ENCODE measurements at regions not wholly inside any gene's neighbourhood (a gene's known extent, or its start where the extent isn't known, plus 50 kb on each side); places are given as distances from the start of the nearest gene placed in this dataset.

- no peak for TF ChIP-seq CTCF (IDR thresholded peaks at IDR 0.05)
- no peak for DNase-seq (ENCODE audit: low spot score in 2 of 2)
- Histone ChIP-seq H3K4me1 (no peaks in the 10 kb centered on the region), H3K9me3 (no peaks in the 10 kb centered on the region), H3K27ac (no peak overlapping the region), H3K36me3 (no peaks in the 10 kb centered on the region), H3K27me3 (no peaks in the 10 kb centered on the region), H3K4me3 (no peak overlapping the region)
- intact Hi-C loops (cut with DNase I), result no loop called here
These were observed 255.2 kb downstream of the MN1 start for GRCh38 chr22:27546157-27546935.

DNA sequence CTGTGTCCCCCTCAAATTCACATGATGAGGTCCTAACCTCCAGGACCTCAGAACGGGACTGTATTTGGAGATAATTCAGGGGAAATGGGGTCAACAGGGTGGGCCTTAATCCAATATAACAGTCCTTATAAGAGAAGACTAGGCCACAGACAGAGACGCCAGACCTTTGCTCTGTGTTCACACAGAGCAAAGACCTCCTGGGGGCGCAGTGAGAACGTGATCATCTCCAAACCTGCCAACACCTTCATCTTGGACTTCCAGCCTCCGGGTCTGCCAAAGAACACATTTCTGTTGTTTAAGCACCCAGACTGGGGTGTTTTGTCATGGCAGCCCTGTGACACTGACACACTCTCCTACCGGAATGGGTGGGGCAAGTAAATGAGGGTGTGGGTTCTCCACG lies 250.2 kb downstream of the MN1 start:
- no peaks in the 10 kb centered on the region for H3K4me1 ChIP-seq
- no peaks in the 10 kb centered on the region for H3K9me3 ChIP-seq
- no peaks in the 10 kb centered on the region for H3K27me3 ChIP-seq
- no peak overlapping the region for H3K4me3 ChIP-seq
- TF ChIP-seq CTCF (IDR thresholded peaks at IDR 0.05), result no peak
- DNase-seq (ENCODE audit: low spot score in 2 of 2), result no peak
- intact Hi-C loops (cut with DNase I), result no loop called here
- no peak overlapping the region for H3K27ac ChIP-seq
- H3K36me3 ChIP-seq, result no peaks in the 10 kb centered on the region

DNA sequence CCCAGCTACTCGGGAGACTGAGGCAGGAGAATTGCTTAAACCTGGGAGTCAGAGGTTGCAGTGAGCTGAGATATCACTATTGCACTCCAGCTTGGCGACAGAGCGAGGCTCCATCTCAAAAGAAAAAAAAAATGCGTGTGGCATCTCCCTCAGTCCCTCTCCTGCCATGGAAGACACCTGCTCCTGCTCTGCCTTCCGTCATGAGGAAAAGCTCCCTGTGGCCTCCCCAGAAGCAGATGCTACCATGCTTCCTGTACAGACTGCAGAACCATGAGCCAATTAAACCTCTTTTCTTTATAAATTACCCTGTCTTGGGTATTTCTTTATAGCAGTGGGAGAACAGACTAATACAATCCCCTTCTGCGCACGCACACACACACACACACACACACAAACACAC lies 249.4 kb downstream of the MN1 start:
- H3K4me3 ChIP-seq, result no peak overlapping the region
- no peak for TF ChIP-seq CTCF (IDR thresholded peaks at IDR 0.05)
- DNase-seq (ENCODE audit: low spot score in 2 of 2), result no peak
- H3K27ac ChIP-seq, result no peak overlapping the region
- no peaks in the 10 kb centered on the region for H3K4me1 ChIP-seq
- H3K36me3 ChIP-seq, result no peaks in the 10 kb centered on the region
- no peaks in the 10 kb centered on the region for H3K27me3 ChIP-seq
- no peaks in the 10 kb centered on the region for H3K9me3 ChIP-seq
- intact Hi-C loops (cut with DNase I), result no loop called here

DNA sequence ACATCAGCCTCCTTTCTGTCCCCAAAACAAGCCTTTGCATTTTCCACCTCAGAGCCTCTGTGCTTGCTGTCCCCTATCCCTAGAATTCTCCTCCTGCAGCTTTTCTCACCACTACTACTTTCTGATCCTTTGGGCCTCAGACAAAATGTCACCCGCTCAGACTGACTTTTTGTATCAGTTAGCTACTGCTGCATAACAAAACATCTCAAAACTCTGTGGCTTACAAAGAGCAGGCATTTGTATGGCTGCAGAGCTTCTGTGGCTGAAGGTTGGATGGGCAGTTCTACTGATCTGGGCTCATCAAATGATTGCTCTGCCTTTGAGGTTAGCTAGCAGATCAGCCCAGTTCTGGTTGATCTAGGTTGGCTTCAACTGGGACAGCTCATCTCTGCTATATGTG lies 248.7 kb downstream of the MN1 start:
- no peak for TF ChIP-seq CTCF (IDR thresholded peaks at IDR 0.05)
- no peak for DNase-seq (ENCODE audit: low spot score in 2 of 2)
- Histone ChIP-seq H3K27ac (no peak overlapping the region), H3K9me3 (no peaks in the 10 kb centered on the region), H3K4me1 (no peaks in the 10 kb centered on the region), H3K4me3 (no peak overlapping the region), H3K36me3 (no peaks in the 10 kb centered on the region), H3K27me3 (no peaks in the 10 kb centered on the region)
- intact Hi-C loops (cut with DNase I), result no loop called here

DNA sequence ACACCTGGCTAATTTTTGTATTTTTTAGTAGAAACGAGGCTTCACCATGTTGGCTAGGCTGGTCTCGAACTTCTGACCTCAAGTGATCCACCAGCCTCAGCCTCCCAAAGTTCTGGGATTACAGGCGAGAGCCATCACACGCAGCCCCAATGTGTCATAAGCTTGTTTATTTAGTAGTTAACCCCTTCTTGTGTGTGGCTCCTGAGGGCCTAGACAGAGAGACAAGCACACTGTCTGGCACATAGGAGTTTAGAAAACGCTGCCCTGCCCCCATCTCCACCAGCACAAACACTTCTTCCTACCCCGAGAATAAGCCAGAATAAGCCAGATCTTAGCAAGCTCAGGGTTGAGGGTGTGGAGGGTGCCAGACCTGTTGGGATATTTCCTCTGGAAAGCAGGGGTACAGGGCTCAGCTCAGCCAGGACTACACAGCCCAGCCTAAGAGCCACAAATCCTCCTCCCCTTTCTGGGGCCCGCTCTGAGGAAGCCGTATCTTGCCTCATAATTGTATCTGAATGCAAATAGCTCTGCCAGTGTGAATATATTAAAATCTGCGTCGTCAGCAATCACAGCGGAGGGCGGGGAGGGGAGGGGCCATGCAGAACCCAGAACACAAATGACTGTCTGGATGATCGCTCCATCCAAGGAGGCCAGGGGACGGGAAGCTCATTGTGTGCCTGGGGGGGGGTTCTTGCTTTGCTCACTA lies 247.3 kb downstream of the MN1 start:
- no peak for TF ChIP-seq CTCF (IDR thresholded peaks at IDR 0.05)

More for the DNA sequence above, 247.3 kb downstream of the MN1 start:
- Histone ChIP-seq H3K9me3 (no peaks in the 10 kb centered on the region), H3K36me3 (no peaks in the 10 kb centered on the region), H3K4me1 (no peaks in the 10 kb centered on the region), H3K27ac (no peak overlapping the region), H3K4me3 (no peak overlapping the region), H3K27me3 (no peaks in the 10 kb centered on the region)
- DNase-seq (ENCODE audit: low spot score in 2 of 2), result no peak
- intact Hi-C loops (cut with DNase I), result no loop called here
